Osteocyte (in vitro differentiated cells): ENCODE measurements at regions not wholly inside any gene's neighbourhood (a gene's known extent, or its start where the extent isn't known, plus 50 kb on each side); places are given as distances from the start of the nearest gene placed in this dataset.

Source experiments
- DNase-seq: peaks from one replicate; pipeline ENCODE4 v3.0.0; 2021; ENCODE audit warnings: mixed read lengths; ENCODE audit not compliant: unreplicated experiment; ENCODE audit errors: extremely low spot score
- H3K27ac Mint-ChIP-seq: one replicate; pipeline ENCODE4 v1.8.0; 2021; ENCODE audit warnings: mild to moderate bottlenecking, mixed read lengths; ENCODE audit not compliant: unreplicated experiment
- H3K27me3 Mint-ChIP-seq: one replicate; pipeline ENCODE4 v1.8.0; 2021; ENCODE audit warnings: mixed read lengths; ENCODE audit not compliant: unreplicated experiment
- H3K36me3 Mint-ChIP-seq: one replicate; pipeline ENCODE4 v1.8.0; 2021; ENCODE audit warnings: mixed read lengths; ENCODE audit not compliant: unreplicated experiment
- H3K4me1 Mint-ChIP-seq: one replicate; pipeline ENCODE4 v1.8.0; 2021; ENCODE audit warnings: mixed read lengths; ENCODE audit not compliant: unreplicated experiment
- H3K4me3 Mint-ChIP-seq: one replicate; pipeline ENCODE4 v1.8.0; 2021; ENCODE audit warnings: mild to moderate bottlenecking, moderate library complexity, mixed read lengths; ENCODE audit not compliant: unreplicated experiment
- H3K9me3 Mint-ChIP-seq: one replicate; pipeline ENCODE4 v1.8.0; 2021; ENCODE audit warnings: mixed read lengths; ENCODE audit not compliant: unreplicated experiment
- TF ChIP-seq, protein P1 (sequence below): fragments of 200-600 bp; sonication (generic); IDR thresholded peaks from 2 replicates; pipeline ENCODE4 v1.5.0; 2021; ENCODE audit warnings: antibody characterized with exemption, mild to moderate bottlenecking, moderate library complexity

- Mint-ChIP-seq H3K4me1 (peaks cover 14% of the 10 kb centered on the region), H3K4me3 (no peak overlapping the region), H3K9me3 (no peaks in the 10 kb centered on the region), H3K36me3 (no peaks in the 10 kb centered on the region), H3K27ac (no peak overlapping the region), H3K27me3 (no peaks in the 10 kb centered on the region)
- no peak for DNase-seq
- TF ChIP-seq, protein P1, sequence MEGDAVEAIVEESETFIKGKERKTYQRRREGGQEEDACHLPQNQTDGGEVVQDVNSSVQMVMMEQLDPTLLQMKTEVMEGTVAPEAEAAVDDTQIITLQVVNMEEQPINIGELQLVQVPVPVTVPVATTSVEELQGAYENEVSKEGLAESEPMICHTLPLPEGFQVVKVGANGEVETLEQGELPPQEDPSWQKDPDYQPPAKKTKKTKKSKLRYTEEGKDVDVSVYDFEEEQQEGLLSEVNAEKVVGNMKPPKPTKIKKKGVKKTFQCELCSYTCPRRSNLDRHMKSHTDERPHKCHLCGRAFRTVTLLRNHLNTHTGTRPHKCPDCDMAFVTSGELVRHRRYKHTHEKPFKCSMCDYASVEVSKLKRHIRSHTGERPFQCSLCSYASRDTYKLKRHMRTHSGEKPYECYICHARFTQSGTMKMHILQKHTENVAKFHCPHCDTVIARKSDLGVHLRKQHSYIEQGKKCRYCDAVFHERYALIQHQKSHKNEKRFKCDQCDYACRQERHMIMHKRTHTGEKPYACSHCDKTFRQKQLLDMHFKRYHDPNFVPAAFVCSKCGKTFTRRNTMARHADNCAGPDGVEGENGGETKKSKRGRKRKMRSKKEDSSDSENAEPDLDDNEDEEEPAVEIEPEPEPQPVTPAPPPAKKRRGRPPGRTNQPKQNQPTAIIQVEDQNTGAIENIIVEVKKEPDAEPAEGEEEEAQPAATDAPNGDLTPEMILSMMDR: no peak
Observed at GRCh38 chr14:31952573-31952972, 124.5 kb upstream of the ARHGAP5 start.

DNA sequence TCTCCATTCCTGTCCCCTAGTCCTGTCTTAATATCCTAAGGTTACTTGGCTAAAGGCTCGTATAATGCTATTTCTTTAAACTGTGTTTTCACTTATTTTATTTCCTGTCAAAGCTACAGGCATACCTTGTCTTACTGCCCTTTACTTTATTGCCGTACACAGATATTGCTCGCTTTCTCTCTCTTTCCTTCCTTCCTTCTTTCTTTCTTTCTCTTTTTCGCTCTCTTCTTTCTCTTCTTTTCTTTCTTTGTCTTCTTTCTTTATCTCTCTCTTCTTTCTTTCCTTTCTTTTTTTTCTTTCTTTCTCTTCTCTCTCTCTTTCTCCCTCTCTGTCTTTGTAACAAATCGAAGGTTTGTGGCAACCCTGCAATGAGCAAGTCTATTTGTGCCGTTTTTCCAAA, 123.9 kb upstream of the ARHGAP5 start:
- Mint-ChIP-seq H3K4me3 (no peak overlapping the region), H3K36me3 (no peaks in the 10 kb centered on the region), H3K9me3 (no peaks in the 10 kb centered on the region), H3K27me3 (no peaks in the 10 kb centered on the region), H3K4me1 (peaks cover 14% of the 10 kb centered on the region), H3K27ac (no peak overlapping the region)
- TF ChIP-seq, protein P1: no peak
- no peak for DNase-seq

DNA sequence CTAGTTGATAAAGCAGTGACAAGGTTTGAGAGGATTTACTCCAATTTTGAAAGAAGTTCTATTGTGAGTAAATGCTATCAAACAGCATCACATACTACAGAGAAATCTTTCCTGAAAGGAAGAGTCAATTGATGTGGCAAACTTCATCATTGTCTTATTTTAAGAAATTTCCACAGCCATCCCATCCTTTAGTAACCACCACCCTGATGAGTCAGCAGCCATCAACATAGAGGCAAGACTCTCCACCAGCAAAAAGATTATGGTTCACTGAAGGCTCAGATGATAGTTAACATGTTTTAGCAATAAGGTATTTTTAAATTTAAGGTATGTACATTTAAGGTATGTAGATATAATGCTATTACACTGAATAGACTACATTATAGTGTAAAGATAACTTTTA, 122.1 kb upstream of the ARHGAP5 start:
- no peak overlapping the region for H3K27ac Mint-ChIP-seq
- peaks cover 11% of the 10 kb centered on the region for H3K4me1 Mint-ChIP-seq
- H3K36me3 Mint-ChIP-seq: no peaks in the 10 kb centered on the region
- H3K4me3 Mint-ChIP-seq: no peak overlapping the region
- H3K27me3 Mint-ChIP-seq: no peaks in the 10 kb centered on the region
- TF ChIP-seq, protein P1: no peak
- DNase-seq: no peak
- H3K9me3 Mint-ChIP-seq: no peaks in the 10 kb centered on the region

- DNase-seq: no peak
- H3K36me3 Mint-ChIP-seq: no peaks in the 10 kb centered on the region
- H3K27me3 Mint-ChIP-seq: no peaks in the 10 kb centered on the region
- H3K9me3 Mint-ChIP-seq: no peaks in the 10 kb centered on the region
- no peak overlapping the region for H3K4me3 Mint-ChIP-seq
- TF ChIP-seq, protein P1: no peak
- H3K4me1 Mint-ChIP-seq: peaks cover 3% of the 10 kb centered on the region
- H3K27ac Mint-ChIP-seq: no peak overlapping the region
Observed at GRCh38 chr14:31955936-31956579, 121.0 kb upstream of the ARHGAP5 start.

DNA sequence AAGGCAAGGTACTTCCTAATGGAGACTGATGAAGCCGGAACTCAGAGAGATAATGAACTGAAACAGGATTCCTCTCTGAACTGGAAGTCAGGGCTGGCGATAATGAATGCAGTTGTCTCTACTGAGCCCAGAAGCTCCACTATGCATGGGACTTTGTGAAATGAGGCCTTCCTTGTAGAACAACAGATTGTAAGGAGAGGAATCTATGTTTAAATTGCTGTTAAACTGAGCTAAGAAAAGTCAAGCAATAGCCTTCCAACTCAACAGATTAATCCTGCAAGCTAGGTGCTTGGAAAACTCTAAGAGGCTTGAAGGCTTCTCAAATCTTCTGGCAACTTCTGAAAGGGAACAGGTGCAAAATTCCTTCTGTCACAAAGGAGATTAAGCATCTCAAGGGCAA, 119.5 kb upstream of the ARHGAP5 start:
- H3K27ac Mint-ChIP-seq: no peak overlapping the region
- DNase-seq: no peak
- no peak overlapping the region for H3K4me3 Mint-ChIP-seq
- H3K36me3 Mint-ChIP-seq: no peaks in the 10 kb centered on the region
- TF ChIP-seq, protein P1: no peak
- H3K27me3 Mint-ChIP-seq: no peaks in the 10 kb centered on the region
- no peaks in the 10 kb centered on the region for H3K9me3 Mint-ChIP-seq
- H3K4me1 Mint-ChIP-seq: peaks cover 2% of the 10 kb centered on the region
